SJSA1 (cell line): ENCODE measurements at regions not wholly inside any gene's neighbourhood (a gene's known extent, or its start where the extent isn't known, plus 50 kb on each side); places are given as distances from the start of the nearest gene placed in this dataset.

Source experiments
- DNase-seq, 2 experiments: peaks; one replicate each; pipeline ENCODE4 v3.0.0-alpha.2; 2015 to 2020; ENCODE audit warnings: low spot score in 2 of 2, low read depth in 1 of 2
- H3K27ac ChIP-seq: fragments of 250-450 bp; sonication (Bioruptor Pico); 2 replicates; pipeline ENCODE4 v1.5.1; 2020; ENCODE audit warnings: mild to moderate bottlenecking, moderate library complexity
- H3K27me3 ChIP-seq: fragments of 250-450 bp; sonication (Bioruptor Pico); replicated peaks from 2 replicates; pipeline ENCODE4 v1.5.1; 2020; ENCODE audit warnings: mild to moderate bottlenecking, moderate library complexity
- H3K36me3 ChIP-seq: fragments of 250-450 bp; sonication (Bioruptor Pico); 2 replicates; pipeline ENCODE4 v1.5.1; 2020; ENCODE audit warnings: mild to moderate bottlenecking
- H3K4me1 ChIP-seq: fragments of 250-450 bp; sonication (Bioruptor Pico); replicated peaks from 2 replicates; pipeline ENCODE4 v1.6.1; 2021; ENCODE audit warnings: mild to moderate bottlenecking
- H3K4me3 ChIP-seq: fragments of 250-450 bp; sonication (Bioruptor Pico); 2 replicates; pipeline ENCODE4 v1.5.1; 2020; ENCODE audit warnings: mild to moderate bottlenecking
- H3K9me3 ChIP-seq: fragments of 250-450 bp; sonication (Bioruptor Pico); replicated peaks from 2 replicates; pipeline ENCODE4 v1.5.1; 2020; ENCODE audit warnings: mild to moderate bottlenecking

GRCh38 chr16:26189536-26189935 lies 497.8 kb downstream of the HS3ST4 start:
- no peaks in the 10 kb centered on the region for H3K36me3 ChIP-seq
- H3K27me3 ChIP-seq = no peaks in the 10 kb centered on the region
- H3K4me1 ChIP-seq = no peaks in the 10 kb centered on the region
- H3K9me3 ChIP-seq = no peaks in the 10 kb centered on the region
- H3K27ac ChIP-seq = no peak overlapping the region
- no peak for DNase-seq
- no peak overlapping the region for H3K4me3 ChIP-seq

DNA sequence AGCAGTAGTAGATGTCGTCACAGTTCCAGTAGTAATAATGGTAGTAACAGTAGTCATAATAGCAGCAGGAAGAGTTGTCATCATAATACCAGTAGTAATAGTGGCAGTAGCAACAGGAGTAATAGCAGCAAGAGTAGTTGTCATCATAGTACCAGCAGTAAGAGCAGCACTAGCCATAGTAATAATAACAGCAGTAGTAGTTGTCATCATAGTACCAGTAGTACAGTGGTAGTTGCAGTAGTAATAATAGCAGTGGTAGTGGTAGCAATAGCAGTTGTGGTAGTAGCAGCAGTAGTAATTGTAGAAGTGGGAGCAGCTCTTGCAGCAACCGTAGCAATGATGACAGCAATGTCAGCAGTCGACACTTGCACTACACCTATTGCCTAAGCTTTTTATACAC lies 502.8 kb downstream of the HS3ST4 start:
- DNase-seq = no peak
- Histone ChIP-seq H3K27ac (no peak overlapping the region), H3K4me3 (no peak overlapping the region), H3K4me1 (no peaks in the 10 kb centered on the region), H3K9me3 (no peaks in the 10 kb centered on the region), H3K27me3 (no peaks in the 10 kb centered on the region), H3K36me3 (no peaks in the 10 kb centered on the region)

DNA sequence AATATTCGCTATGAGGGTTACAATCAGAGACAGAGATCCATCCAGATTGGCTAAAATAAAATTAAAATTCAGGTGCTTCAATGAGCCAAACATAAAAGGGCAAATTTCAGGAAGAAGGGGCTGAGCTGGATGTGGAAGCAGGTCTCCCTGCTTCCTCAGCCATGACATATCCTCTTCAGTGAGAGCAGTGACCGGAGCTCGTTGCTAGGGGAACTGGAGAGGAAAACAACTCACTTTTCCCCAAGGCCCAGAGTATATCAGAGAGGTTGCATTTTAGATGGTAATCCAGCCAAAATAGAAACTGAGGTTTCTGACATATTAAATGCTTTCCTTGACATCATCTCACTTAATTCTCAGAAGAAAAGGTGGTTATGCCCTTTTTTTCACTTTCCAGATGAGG lies 503.5 kb downstream of the HS3ST4 start:
- no peaks in the 10 kb centered on the region for H3K36me3 ChIP-seq
- H3K9me3 ChIP-seq = no peaks in the 10 kb centered on the region
- no peak overlapping the region for H3K4me3 ChIP-seq
- DNase-seq = no peak
- no peaks in the 10 kb centered on the region for H3K27me3 ChIP-seq
- no peak overlapping the region for H3K27ac ChIP-seq
- no peaks in the 10 kb centered on the region for H3K4me1 ChIP-seq

DNA sequence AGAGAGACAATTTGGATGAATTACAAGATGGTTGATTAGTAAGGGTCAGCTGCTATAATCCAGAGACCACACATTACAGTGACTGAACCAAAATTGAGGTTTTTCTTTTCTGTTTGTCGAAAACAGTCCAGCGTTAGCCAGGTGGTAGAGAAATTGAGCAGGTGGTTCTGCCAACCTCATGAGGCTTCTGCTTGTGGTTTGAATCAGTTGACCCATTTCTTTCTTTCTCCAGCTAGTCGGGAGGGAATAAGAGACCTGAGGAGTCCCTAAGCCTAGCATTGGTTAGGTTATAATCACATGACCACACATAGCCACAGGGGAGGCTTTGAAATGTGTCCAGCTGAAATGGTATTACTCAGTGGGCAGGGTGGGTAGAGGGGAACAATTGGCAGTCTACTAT lies 504.6 kb downstream of the HS3ST4 start:
- Histone ChIP-seq H3K4me1 (no peaks in the 10 kb centered on the region), H3K4me3 (no peak overlapping the region), H3K9me3 (no peaks in the 10 kb centered on the region), H3K27me3 (no peaks in the 10 kb centered on the region), H3K36me3 (no peaks in the 10 kb centered on the region), H3K27ac (no peak overlapping the region)
- DNase-seq = no peak

- Histone ChIP-seq H3K9me3 (no peaks in the 10 kb centered on the region), H3K36me3 (no peaks in the 10 kb centered on the region), H3K27me3 (no peaks in the 10 kb centered on the region), H3K4me3 (no peak overlapping the region), H3K27ac (no peak overlapping the region), H3K4me1 (no peaks in the 10 kb centered on the region)
- DNase-seq = no peak
Measured at GRCh38 chr16:26196802-26197201, 505.0 kb downstream of the HS3ST4 start.

- Histone ChIP-seq H3K27me3 (no peaks in the 10 kb centered on the region), H3K27ac (no peak overlapping the region), H3K9me3 (no peaks in the 10 kb centered on the region), H3K4me1 (no peaks in the 10 kb centered on the region), H3K36me3 (no peaks in the 10 kb centered on the region), H3K4me3 (no peak overlapping the region)
- no peak for DNase-seq
Measured at GRCh38 chr16:26197707-26198106, 505.9 kb downstream of the HS3ST4 start.

DNA sequence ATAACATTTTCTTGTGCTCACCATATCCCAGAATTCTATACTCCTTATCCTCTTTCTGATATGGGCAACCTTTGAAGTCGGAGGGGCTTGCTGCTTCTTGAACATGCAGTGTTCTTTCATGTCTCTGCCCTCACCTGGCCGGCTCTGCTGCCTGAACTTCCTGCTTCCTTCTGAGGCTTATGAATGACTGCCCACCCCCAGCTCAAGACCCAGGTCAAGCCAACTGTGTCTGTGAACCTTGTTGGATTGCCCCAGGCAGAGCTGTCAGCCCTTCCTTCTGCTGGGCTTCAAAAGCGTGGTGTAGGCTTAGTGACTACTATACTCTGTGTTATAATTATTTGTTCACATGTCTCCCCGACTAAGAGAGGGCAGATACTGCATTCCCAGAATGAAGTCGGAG lies 506.5 kb downstream of the HS3ST4 start:
- Histone ChIP-seq H3K4me3 (no peak overlapping the region), H3K9me3 (no peaks in the 10 kb centered on the region), H3K27me3 (no peaks in the 10 kb centered on the region), H3K36me3 (no peaks in the 10 kb centered on the region), H3K4me1 (no peaks in the 10 kb centered on the region), H3K27ac (no peak overlapping the region)
- DNase-seq = no peak

DNA sequence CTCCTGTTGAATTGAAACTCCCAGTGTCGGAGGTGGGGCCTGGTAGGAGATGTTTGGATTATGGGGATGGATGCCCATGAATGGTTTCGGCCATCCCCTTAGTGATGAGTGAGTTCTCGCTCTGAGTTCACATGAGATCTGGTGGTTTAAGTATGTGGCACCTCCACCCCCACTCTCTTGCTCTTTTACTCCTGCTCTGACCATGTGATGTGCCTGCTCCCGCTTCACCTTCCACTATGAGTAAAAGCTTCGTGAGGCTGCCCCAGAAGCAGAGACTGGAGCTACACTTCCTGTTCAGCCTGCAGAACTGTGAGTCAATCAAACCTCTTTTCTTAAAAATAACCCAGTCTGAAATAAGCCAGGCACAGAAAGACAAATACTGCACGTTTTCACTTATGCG lies 512.4 kb downstream of the HS3ST4 start:
- no peak overlapping the region for H3K4me3 ChIP-seq
- no peaks in the 10 kb centered on the region for H3K27me3 ChIP-seq
- no peak for DNase-seq
- H3K36me3 ChIP-seq = no peaks in the 10 kb centered on the region
- no peaks in the 10 kb centered on the region for H3K9me3 ChIP-seq
- no peaks in the 10 kb centered on the region for H3K4me1 ChIP-seq
- no peak overlapping the region for H3K27ac ChIP-seq

GRCh38 chr16:26211542-26211941 lies 519.8 kb downstream of the HS3ST4 start:
- Histone ChIP-seq H3K27me3 (no peaks in the 10 kb centered on the region), H3K27ac (no peak overlapping the region), H3K9me3 (no peaks in the 10 kb centered on the region), H3K36me3 (no peaks in the 10 kb centered on the region), H3K4me3 (no peak overlapping the region), H3K4me1 (no peaks in the 10 kb centered on the region)
- DNase-seq = no peak

- no peaks in the 10 kb centered on the region for H3K4me1 ChIP-seq
- no peaks in the 10 kb centered on the region for H3K36me3 ChIP-seq
- DNase-seq = no peak
- H3K9me3 ChIP-seq = no peaks in the 10 kb centered on the region
- no peaks in the 10 kb centered on the region for H3K27me3 ChIP-seq
- no peak overlapping the region for H3K27ac ChIP-seq
- no peak overlapping the region for H3K4me3 ChIP-seq
Measured at GRCh38 chr16:26212599-26212998, 520.8 kb downstream of the HS3ST4 start.

DNA sequence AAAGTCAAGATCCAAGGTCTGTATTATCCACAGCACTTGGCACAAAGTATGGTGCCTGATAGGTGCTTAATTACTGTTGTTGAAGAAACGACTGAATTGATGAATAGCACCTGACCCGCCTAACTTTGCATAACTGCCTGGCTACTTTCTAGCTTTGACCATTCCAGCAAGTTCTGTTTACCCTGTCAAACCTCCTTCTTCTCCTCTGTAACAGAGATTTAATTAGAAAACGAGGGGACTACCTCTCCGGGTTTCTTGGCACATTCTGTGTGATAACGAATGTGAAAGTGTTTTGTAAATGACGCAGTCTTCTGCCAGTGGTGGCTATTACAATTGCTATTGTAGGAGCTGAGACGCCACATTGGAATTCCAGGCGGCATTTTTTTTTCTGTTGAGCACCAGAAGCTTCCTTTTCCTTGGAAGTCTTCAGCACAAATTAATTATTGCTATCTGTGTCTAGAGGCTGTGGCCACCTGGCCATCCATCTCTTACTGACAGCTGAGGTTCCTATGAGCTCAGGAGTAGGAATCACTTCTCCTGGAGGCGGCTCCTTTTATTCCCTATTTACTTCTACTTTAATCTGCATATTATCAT lies 522.9 kb downstream of the HS3ST4 start:
- no peak overlapping the region for H3K27ac ChIP-seq
- no peaks in the 10 kb centered on the region for H3K4me1 ChIP-seq
- H3K36me3 ChIP-seq = no peaks in the 10 kb centered on the region
- no peaks in the 10 kb centered on the region for H3K9me3 ChIP-seq
- no peaks in the 10 kb centered on the region for H3K27me3 ChIP-seq
- no peak overlapping the region for H3K4me3 ChIP-seq
- no peak for DNase-seq

- H3K36me3 ChIP-seq = no peaks in the 10 kb centered on the region
- no peak overlapping the region for H3K27ac ChIP-seq
- no peaks in the 10 kb centered on the region for H3K4me1 ChIP-seq
- H3K27me3 ChIP-seq = no peaks in the 10 kb centered on the region
- no peaks in the 10 kb centered on the region for H3K9me3 ChIP-seq
- no peak for DNase-seq
- no peak overlapping the region for H3K4me3 ChIP-seq
Measured at GRCh38 chr16:26220894-26221293, 529.1 kb downstream of the HS3ST4 start.

DNA sequence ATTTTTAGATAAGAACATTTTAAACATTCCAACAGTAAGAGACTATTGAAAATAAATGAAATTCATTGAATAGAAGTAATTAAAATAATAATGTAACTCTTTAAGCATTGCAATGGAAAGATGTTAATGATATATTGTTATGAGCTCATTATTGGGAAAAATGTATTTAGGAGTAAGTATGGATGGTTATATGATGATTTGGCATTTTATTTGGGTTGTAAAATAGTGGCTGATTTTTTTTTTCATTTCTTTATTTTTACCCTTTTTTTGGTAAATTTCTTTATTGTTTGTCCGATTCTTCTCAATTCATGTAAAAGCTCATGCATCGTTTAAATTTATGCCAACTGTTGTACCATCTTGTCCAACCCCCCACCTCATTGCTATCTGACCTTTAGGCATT lies 539.9 kb downstream of the HS3ST4 start:
- no peak for DNase-seq
- H3K27ac ChIP-seq = no peak overlapping the region
- H3K27me3 ChIP-seq = no peaks in the 10 kb centered on the region
- no peaks in the 10 kb centered on the region for H3K36me3 ChIP-seq
- no peak overlapping the region for H3K4me3 ChIP-seq
- no peaks in the 10 kb centered on the region; the same call in 1 of the 2 replicates for H3K9me3 ChIP-seq
- H3K4me1 ChIP-seq = no peaks in the 10 kb centered on the region

- Histone ChIP-seq H3K36me3 (no peaks in the 10 kb centered on the region), H3K9me3 (no peaks in the 10 kb centered on the region), H3K4me3 (no peak overlapping the region), H3K27me3 (no peaks in the 10 kb centered on the region), H3K4me1 (no peaks in the 10 kb centered on the region), H3K27ac (no peak overlapping the region)
- no peak for DNase-seq
Measured at GRCh38 chr16:26240807-26241206, 549.0 kb downstream of the HS3ST4 start.

DNA sequence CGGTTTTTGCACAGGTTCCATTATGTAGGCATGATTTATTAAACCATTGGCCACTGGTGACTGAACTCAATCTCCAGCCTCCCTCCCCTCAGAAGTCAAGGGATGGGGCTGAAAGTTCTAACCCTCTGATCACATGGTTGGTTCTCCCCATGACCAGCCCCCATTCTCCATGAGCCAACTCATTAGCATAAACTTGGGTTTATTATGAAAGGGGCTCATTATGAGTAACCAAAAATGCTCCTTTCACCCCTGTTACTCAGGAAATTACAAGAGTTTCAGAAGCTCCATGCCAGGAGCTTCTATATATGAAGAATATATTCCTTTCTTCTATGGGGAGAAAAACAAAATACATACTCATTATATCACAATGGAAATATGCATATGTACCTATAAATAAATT lies 555.3 kb downstream of the HS3ST4 start:
- H3K36me3 ChIP-seq = no peaks in the 10 kb centered on the region
- no peak overlapping the region for H3K27ac ChIP-seq
- H3K9me3 ChIP-seq = no peaks in the 10 kb centered on the region
- no peak for DNase-seq
- H3K27me3 ChIP-seq = no peaks in the 10 kb centered on the region
- H3K4me3 ChIP-seq = no peak overlapping the region
- no peaks in the 10 kb centered on the region for H3K4me1 ChIP-seq
